SK-N-SH (cell line): ENCODE measurements at regions not wholly inside any gene's neighbourhood (a gene's known extent, or its start where the extent isn't known, plus 50 kb on each side); places are given as distances from the start of the nearest gene placed in this dataset.

Source experiments
- CTCF ChIA-PET: fragments of 300-600, 350-600 bp; formaldehyde crosslinking; extraction: SDS; loops from one replicate; lab custom pipeline; 2021; lab: Yijun Ruan, JAX
- POLR2A ChIA-PET: fragments of 350-600 bp; sonication (Branson Sonifier 250); formaldehyde crosslinking; extraction: SDS; loops from one replicate; lab custom pipeline; 2020; ENCODE audit warnings: antibody characterized with exemption, inconsistent platforms; lab: Yijun Ruan, JAX
- DNase-seq: peaks from one replicate; pipeline ENCODE4 v3.0.0; 2012
- H2AFZ ChIP-seq: fragments of 200-600 bp; sonication (generic); 2 replicates; pipeline ENCODE4 v1.8.1; 2016; ENCODE audit warnings: antibody characterized with exemption, mild to moderate bottlenecking, low read depth
- H3F3A ChIP-seq: fragments of 200-600 bp; sonication (generic); replicated peaks from 2 replicates; pipeline ENCODE3; 2016; ENCODE audit warnings: antibody characterized with exemption, mild to moderate bottlenecking; ENCODE audit not compliant: insufficient read depth
- H3K27ac ChIP-seq, 2 experiments: fragments of 200-500 bp in 1 of 2; fragments of 200-600 bp in 1 of 2; sonication (Bioruptor generic) in 1 of 2; sonication (generic), shearing (Covaris generic) in 1 of 2; 2 replicates each; pipeline versions ENCODE4 v1.5.1 to v1.6.1; 2014 to 2016; ENCODE audit warnings: low read depth in 2 of 2, inconsistent platforms in 1 of 2, low read length in 1 of 2, mild to moderate bottlenecking in 1 of 2, mixed read lengths in 1 of 2
- H3K27me3 ChIP-seq: fragments of 200-600 bp; sonication (generic), shearing (Covaris generic); 2 replicates; pipeline ENCODE4 v1.6.1; 2016; ENCODE audit warnings: mixed run types; ENCODE audit not compliant: insufficient read depth
- H3K36me3 ChIP-seq, 2 experiments: fragments of 200-500 bp in 1 of 2; fragments of 200-600 bp in 1 of 2; sonication (Bioruptor generic) in 1 of 2; sonication (generic) in 1 of 2; replicated peaks in 1 of 2; 2 replicates each; pipeline versions ENCODE3 to v1.5.1; 2014 to 2016; ENCODE audit warnings: low read length in 1 of 2, mild to moderate bottlenecking in 1 of 2; ENCODE audit not compliant: insufficient read depth in 2 of 2, control insufficient read depth in 1 of 2
- H3K4me1 ChIP-seq, 2 experiments: fragments of 200-500 bp in 1 of 2; fragments of 200-600 bp in 1 of 2; sonication (Bioruptor generic) in 1 of 2; sonication (generic), shearing (Covaris generic) in 1 of 2; 2 replicates each; pipeline versions ENCODE4 v1.5.1 to v1.6.1; 2014 to 2016; ENCODE audit warnings: low read depth in 1 of 2, low read length in 1 of 2, mixed run types in 1 of 2; ENCODE audit not compliant: insufficient read depth in 2 of 2, control insufficient read depth in 1 of 2
- H3K4me2 ChIP-seq: fragments of 200-600 bp; sonication (generic), shearing (Covaris generic); 2 replicates; pipeline ENCODE4 v1.6.1; 2017; ENCODE audit warnings: mixed run types
- H3K4me3 ChIP-seq, 2 experiments: fragments of 200-500 bp in 1 of 2; fragments of 200-600 bp in 1 of 2; sonication (Bioruptor generic) in 1 of 2; sonication (generic), shearing (Covaris generic) in 1 of 2; 2 replicates each; pipeline versions ENCODE4 v1.5.1 to v1.8.1; 2014 to 2016; ENCODE audit warnings: low read depth in 2 of 2, inconsistent platforms in 1 of 2, low read length in 1 of 2, mild to moderate bottlenecking in 1 of 2, mixed read lengths in 1 of 2, moderate library complexity in 1 of 2
- H3K79me2 ChIP-seq: fragments of 200-600 bp; sonication (generic); 2 replicates; pipeline ENCODE4 v1.8.1; 2017; ENCODE audit warnings: mild to moderate bottlenecking; ENCODE audit not compliant: insufficient read depth
- H3K9ac ChIP-seq: fragments of 200-600 bp; sonication (generic); 2 replicates; pipeline ENCODE4 v1.6.1; 2017; ENCODE audit warnings: mixed run types
- H3K9me2 ChIP-seq: fragments of 200-600 bp; sonication (generic); 2 replicates; pipeline ENCODE4 v1.6.1; 2017; ENCODE audit warnings: mixed run types
- H3K9me3 ChIP-seq: fragments of 200-600 bp; sonication (generic); 2 replicates; pipeline ENCODE4 v1.6.1; 2017; ENCODE audit warnings: mixed run types, mild to moderate bottlenecking, moderate library complexity
- H4K20me1 ChIP-seq: fragments of 200-600 bp; sonication (generic); 2 replicates; pipeline ENCODE4 v1.6.1; 2017; ENCODE audit warnings: mild to moderate bottlenecking, mixed run types; ENCODE audit not compliant: insufficient read depth
- CHD2 ChIP-seq: fragments of 150-350 bp; IDR thresholded peaks from 2 replicates; pipeline ENCODE4 v1.6.1; 2018; ENCODE audit warnings: low read length; ENCODE audit not compliant: partially characterized antibody
- ELF1 ChIP-seq: IDR thresholded peaks from 2 replicates; pipeline ENCODE4 v1.4.0; 2012
- EP300 ChIP-seq, 2 experiments: IDR thresholded peaks; 2 replicates each; pipeline versions ENCODE4 v1.4.0 to v1.6.1; 2012; ENCODE audit warnings: borderline replicate concordance in 1 of 2, low read depth in 1 of 2, low read length in 1 of 2
- EZH2phosphoT487 ChIP-seq: fragments of 200-600 bp; sonication (generic); IDR thresholded peaks from 2 replicates; pipeline ENCODE4 v1.6.1; 2017; ENCODE audit warnings: low read depth, mixed run types, mild to moderate bottlenecking, antibody characterized with exemption, moderate library complexity, borderline replicate concordance
- FOSL2 ChIP-seq: IDR thresholded peaks from 2 replicates; pipeline ENCODE4 v1.4.0; 2012; ENCODE audit warnings: low read depth, mild to moderate bottlenecking, moderate library complexity, borderline replicate concordance
- JUND ChIP-seq: IDR thresholded peaks from 2 replicates; pipeline ENCODE4 v1.4.0; 2012
- MAX ChIP-seq: IDR thresholded peaks from 2 replicates; pipeline ENCODE4 v1.4.0; 2012; ENCODE audit warnings: low read depth
- MXI1 ChIP-seq: IDR thresholded peaks from 2 replicates; pipeline ENCODE4 v1.6.1; 2012; ENCODE audit warnings: mild to moderate bottlenecking, low read depth, low read length, improper control_type of control experiment
- NFIC ChIP-seq: IDR thresholded peaks from 2 replicates; pipeline ENCODE4 v1.4.0; 2012; ENCODE audit warnings: borderline replicate concordance
- NRF1 ChIP-seq: IDR thresholded peaks from 2 replicates; pipeline ENCODE4 v1.6.1; 2012; ENCODE audit warnings: low read depth, mild to moderate bottlenecking, low read length
- PBX3 ChIP-seq: IDR thresholded peaks from 2 replicates; pipeline ENCODE4; 2012
- POLR2AphosphoS5 ChIP-seq: IDR thresholded peaks from 2 replicates; pipeline ENCODE4 v1.6.1; 2012; ENCODE audit warnings: low read depth, low read length
- RAD21 ChIP-seq: IDR thresholded peaks from 2 replicates; pipeline ENCODE4 v1.6.1; 2012; ENCODE audit warnings: mild to moderate bottlenecking, low read length
- RCOR1 ChIP-seq: fragments of 150-350 bp; IDR thresholded peaks from 2 replicates; pipeline ENCODE4 v1.6.1; 2017; ENCODE audit warnings: antibody characterized with exemption, low read length
- REST ChIP-seq: IDR thresholded peaks from 2 replicates; pipeline ENCODE4 v1.6.1; 2012; ENCODE audit warnings: mild to moderate bottlenecking, low read depth, low read length, moderate library complexity
- SIN3A ChIP-seq: IDR thresholded peaks from 2 replicates; pipeline ENCODE4 v1.6.1; 2012; ENCODE audit warnings: low read depth, mild to moderate bottlenecking, low read length, moderate library complexity, borderline replicate concordance
- TEAD4 ChIP-seq: IDR thresholded peaks from 2 replicates; pipeline ENCODE4 v1.4.0; 2012; ENCODE audit warnings: mild to moderate bottlenecking, borderline replicate concordance; ENCODE audit not compliant: insufficient read depth
- YY1 ChIP-seq: IDR thresholded peaks from 2 replicates; pipeline ENCODE4 v1.4.0; 2012; ENCODE audit warnings: low read depth, mild to moderate bottlenecking
- WGBS: methylation state at CpG from one replicate; pipeline ENCODE4 v1.1.6; 2017; ENCODE audit warnings: low lambda C conversion rate; 5-methylcytosine and 5-hydroxymethylcytosine counted together

- H3K4me1 ChIP-seq = no peaks in the 10 kb centered on the region
- H3K27me3 ChIP-seq = no peaks in the 10 kb centered on the region
- H3K79me2 ChIP-seq = no peaks in the 10 kb centered on the region
- H3K9me3 ChIP-seq = no peaks in the 10 kb centered on the region
- no peak for TF ChIP-seq RCOR1
- H3F3A ChIP-seq = no peaks in the 10 kb centered on the region
- no peak overlapping the region for H3K9ac ChIP-seq
- no peaks in the 10 kb centered on the region for H4K20me1 ChIP-seq
- DNase-seq = no peak
- no peaks in the 10 kb centered on the region for H3K9me2 ChIP-seq
- no peaks in the 10 kb centered on the region for H3K36me3 ChIP-seq
- H2AFZ ChIP-seq = no peak overlapping the region
- CTCF ChIA-PET = interaction anchor here (1.1 to 1.2 kb wide), 2 partner anchors 9 to 38 kb away, joined by 3 read pairs; no protein-coding TSS in a partner anchor
- 15% methylated on average over 2 of the region's 2 CpGs for WGBS
- H3K4me3 ChIP-seq = no peak overlapping the region
- POLR2A ChIA-PET = interaction anchor here (0.6 kb wide), 1 partner anchor 50 kb away, joined by 4 read pairs; no protein-coding TSS in a partner anchor
- no peak overlapping the region for H3K27ac ChIP-seq
- H3K4me2 ChIP-seq = no peak overlapping the region
Observed at GRCh38 chr3:27905625-27906024, 183.5 kb upstream of the EOMES start.

- no peaks in the 10 kb centered on the region for H4K20me1 ChIP-seq
- H3K79me2 ChIP-seq = no peaks in the 10 kb centered on the region
- no peaks in the 10 kb centered on the region for H3K4me1 ChIP-seq
- H3K27me3 ChIP-seq = no peaks in the 10 kb centered on the region
- no peak overlapping the region for H3K4me3 ChIP-seq
- CTCF ChIA-PET = interaction anchor here (1.1 kb wide), 1 partner anchor 8 kb away, joined by 3 read pairs; no protein-coding TSS in a partner anchor
- H3K9me2 ChIP-seq = no peaks in the 10 kb centered on the region
- H2AFZ ChIP-seq = no peak overlapping the region
- no peak for DNase-seq
- no peaks in the 10 kb centered on the region for H3K9me3 ChIP-seq
- H3F3A ChIP-seq = no peaks in the 10 kb centered on the region
- no peak overlapping the region for H3K9ac ChIP-seq
- H3K36me3 ChIP-seq = no peaks in the 10 kb centered on the region
- TF ChIP-seq EZH2phosphoT487 (no peak), YY1 (no peak), MXI1 (no peak)
- H3K4me2 ChIP-seq = no peak overlapping the region
- POLR2A ChIA-PET = no interaction called here
- no peak overlapping the region for H3K27ac ChIP-seq
Observed at GRCh38 chr3:27907148-27907547, 185.0 kb upstream of the EOMES start.

GRCh38 chr3:27907929-27908328 lies 185.8 kb upstream of the EOMES start:
- Histone ChIP-seq H3K36me3 (no peaks in the 10 kb centered on the region), H3K79me2 (no peaks in the 10 kb centered on the region), H4K20me1 (no peaks in the 10 kb centered on the region), H3K9ac (no peak overlapping the region), H3K9me3 (no peaks in the 10 kb centered on the region), H3K4me2 (no peak overlapping the region), H3F3A (no peaks in the 10 kb centered on the region), H3K4me3 (no peak overlapping the region), H3K27ac (no peak overlapping the region), H3K27me3 (no peaks in the 10 kb centered on the region), H2AFZ (no peak overlapping the region), H3K9me2 (no peaks in the 10 kb centered on the region), H3K4me1 (no peaks in the 10 kb centered on the region)
- WGBS = 30% methylated on average over 4 of the region's 4 CpGs
- DNase-seq = no peak
- CTCF ChIA-PET = no interaction called here
- POLR2A ChIA-PET = no interaction called here
- no peak for TF ChIP-seq NRF1
- TF ChIP-seq REST = no peak
- TF ChIP-seq ELF1 = no peak
- no peak for TF ChIP-seq EP300 (IDR thresholded peaks at IDR 0.05; ENCODE audit: borderline replicate concordance in 1 of 2, low read depth in 1 of 2, low read length in 1 of 2)
- TF ChIP-seq POLR2AphosphoS5 = no peak
- no peak for TF ChIP-seq MAX
- no peak for TF ChIP-seq CHD2
- TF ChIP-seq MXI1 = no peak
- no peak for TF ChIP-seq TEAD4
- no peak for TF ChIP-seq PBX3
- TF ChIP-seq RCOR1 = no peak
- no peak for TF ChIP-seq RAD21
- TF ChIP-seq FOSL2 = no peak
- TF ChIP-seq SIN3A = no peak
- TF ChIP-seq NFIC = no peak
- no peak for TF ChIP-seq JUND
